ENCODE measurements at regions not wholly inside any gene's neighbourhood (a gene's known extent, or its start where the extent isn't known, plus 50 kb on each side); places are given as distances from the start of the nearest gene placed in this dataset.

GRCh38 chr7:16169537-16169936, 251.8 kb downstream of the CRPPA start:
- no peak overlapping the region for H3K4me3 ChIP-seq (ENCODE audit: low read depth, low read length)
- TF ChIP-seq, protein P1, sequence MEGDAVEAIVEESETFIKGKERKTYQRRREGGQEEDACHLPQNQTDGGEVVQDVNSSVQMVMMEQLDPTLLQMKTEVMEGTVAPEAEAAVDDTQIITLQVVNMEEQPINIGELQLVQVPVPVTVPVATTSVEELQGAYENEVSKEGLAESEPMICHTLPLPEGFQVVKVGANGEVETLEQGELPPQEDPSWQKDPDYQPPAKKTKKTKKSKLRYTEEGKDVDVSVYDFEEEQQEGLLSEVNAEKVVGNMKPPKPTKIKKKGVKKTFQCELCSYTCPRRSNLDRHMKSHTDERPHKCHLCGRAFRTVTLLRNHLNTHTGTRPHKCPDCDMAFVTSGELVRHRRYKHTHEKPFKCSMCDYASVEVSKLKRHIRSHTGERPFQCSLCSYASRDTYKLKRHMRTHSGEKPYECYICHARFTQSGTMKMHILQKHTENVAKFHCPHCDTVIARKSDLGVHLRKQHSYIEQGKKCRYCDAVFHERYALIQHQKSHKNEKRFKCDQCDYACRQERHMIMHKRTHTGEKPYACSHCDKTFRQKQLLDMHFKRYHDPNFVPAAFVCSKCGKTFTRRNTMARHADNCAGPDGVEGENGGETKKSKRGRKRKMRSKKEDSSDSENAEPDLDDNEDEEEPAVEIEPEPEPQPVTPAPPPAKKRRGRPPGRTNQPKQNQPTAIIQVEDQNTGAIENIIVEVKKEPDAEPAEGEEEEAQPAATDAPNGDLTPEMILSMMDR (IDR thresholded peaks at IDR 0.05; ENCODE audit: low read depth, low read length), result no peak

- TF ChIP-seq, protein P1 (IDR thresholded peaks at IDR 0.05; ENCODE audit: low read depth, low read length), result no peak
- H3K4me3 ChIP-seq (ENCODE audit: low read depth, low read length), result no peak overlapping the region
These were observed 253.8 kb downstream of the CRPPA start for GRCh38 chr7:16167526-16167925.

- H3K4me3 ChIP-seq (ENCODE audit: low read depth, low read length), result no peak overlapping the region
- TF ChIP-seq, protein P1 (IDR thresholded peaks at IDR 0.05; ENCODE audit: low read depth, low read length), result no peak
These were observed 277.0 kb downstream of the CRPPA start for GRCh38 chr7:16144361-16144760.

GRCh38 chr7:16137944-16138343, 283.4 kb downstream of the CRPPA start:
- no peak overlapping the region for H3K4me3 ChIP-seq (ENCODE audit: low read depth, low read length)
- TF ChIP-seq, protein P1 (IDR thresholded peaks at IDR 0.05; ENCODE audit: low read depth, low read length), result no peak

DNA sequence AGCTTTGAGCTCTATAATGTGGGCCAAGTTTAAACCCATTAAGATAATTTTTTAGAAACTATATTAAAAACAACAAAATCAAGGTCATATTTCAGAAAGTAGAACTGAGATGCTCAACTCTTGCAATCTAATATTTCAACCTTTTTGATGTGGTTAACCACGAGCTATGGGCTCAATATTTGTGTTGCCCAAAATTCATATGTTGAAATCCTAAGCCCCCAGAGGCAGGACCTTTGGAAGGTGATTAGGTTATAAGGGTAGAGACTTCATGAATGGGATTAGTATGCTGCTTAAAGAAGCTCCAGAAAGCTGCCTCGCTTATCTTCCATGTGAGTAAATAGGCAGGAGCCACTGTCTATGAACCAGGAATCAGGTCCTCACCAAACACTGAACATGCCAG, 284.4 kb downstream of the CRPPA start:
- TF ChIP-seq, protein P1 (IDR thresholded peaks at IDR 0.05; ENCODE audit: low read depth, low read length), result no peak
- no peak overlapping the region for H3K4me3 ChIP-seq (ENCODE audit: low read depth, low read length)

DNA sequence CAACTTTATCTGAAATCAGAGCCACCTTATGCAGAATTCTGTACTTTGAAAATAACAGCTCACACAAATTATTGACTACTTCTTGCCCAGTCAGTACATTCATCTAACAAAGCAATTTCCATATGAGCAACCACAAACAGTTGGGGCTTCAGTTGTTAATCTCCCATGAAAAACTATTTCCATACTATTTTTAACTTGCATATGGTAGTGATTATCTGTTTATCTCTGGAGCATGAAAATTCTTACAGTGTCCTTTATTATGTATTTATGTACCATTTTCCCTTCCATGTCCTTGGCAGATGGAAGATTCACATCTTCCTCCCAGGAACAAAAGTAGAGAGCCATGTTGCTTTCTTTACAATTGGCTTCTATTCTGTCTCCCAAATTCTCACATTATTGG, 285.7 kb downstream of the CRPPA start:
- TF ChIP-seq, protein P1 (IDR thresholded peaks at IDR 0.05; ENCODE audit: low read depth, low read length), result no peak
- no peak overlapping the region for H3K4me3 ChIP-seq (ENCODE audit: low read depth, low read length)

- TF ChIP-seq, protein P1 (IDR thresholded peaks at IDR 0.05; ENCODE audit: low read depth, low read length), result no peak
- H3K4me3 ChIP-seq (ENCODE audit: low read depth, low read length), result no peak overlapping the region
These were observed 290.9 kb downstream of the CRPPA start for GRCh38 chr7:16130111-16131110.
